ENCODE measurements at regions not wholly inside any gene's neighbourhood (a gene's known extent, or its start where the extent isn't known, plus 50 kb on each side); places are given as distances from the start of the nearest gene placed in this dataset.

DNA sequence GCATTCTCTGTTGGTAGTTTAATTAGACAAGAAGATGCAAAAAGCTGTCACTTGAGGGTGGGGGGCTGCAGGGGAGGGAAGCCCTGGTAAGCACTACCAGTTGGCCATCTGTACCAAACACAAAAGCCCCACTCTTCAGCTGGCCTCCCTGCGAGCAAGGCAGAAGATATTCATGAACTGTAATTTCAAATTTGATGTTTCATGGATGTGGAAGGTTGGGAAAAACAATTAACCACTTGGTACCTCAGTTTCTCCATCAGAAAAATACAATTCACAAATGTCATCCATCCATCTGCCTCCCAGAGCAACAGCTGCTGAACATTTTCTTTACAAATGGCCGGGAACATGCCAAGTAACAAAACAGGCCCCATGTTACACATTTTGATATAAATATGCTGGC, 265.3 kb downstream of the HNRNPD start:
- H2BK20ac ChIP-seq (ENCODE audit: low read length) = no peak overlapping the region
- no peak overlapping the region for H2AK5ac ChIP-seq (ENCODE audit: low read depth, low read length)
- H3K56ac ChIP-seq (replicated peaks; ENCODE audit: insufficient read length, low read depth, low read length) = no peak overlapping the region
- H2BK12ac ChIP-seq (ENCODE audit: low read depth, low read length) = no peak overlapping the region
- H3K23ac ChIP-seq (ENCODE audit: insufficient read length) = no peak overlapping the region
- no peak overlapping the region for H3K4me3 ChIP-seq (ENCODE audit: extremely low read depth in 1 of 4, insufficient read depth in 2 of 4, low read depth in 3 of 4, low read length in 4 of 4)
- no peaks in the 10 kb centered on the region for H3K79me2 ChIP-seq (ENCODE audit: control insufficient read depth in 1 of 2, insufficient read depth in 2 of 2, low read length in 2 of 2)
- FAIRE-seq (no peak), DNase-seq (ENCODE audit: low read depth in 1 of 2, low spot score in 2 of 2) (no peak)
- H3K27ac ChIP-seq (ENCODE audit: low read depth, low read length) = no peak overlapping the region
- H3K9me3 ChIP-seq (ENCODE audit: insufficient read depth in 2 of 2, low read depth in 1 of 2, low read length in 1 of 2) = no peaks in the 10 kb centered on the region
- no peaks in the 10 kb centered on the region for H3K27me3 ChIP-seq (replicated peaks in 1 of 4; ENCODE audit: control insufficient read depth in 3 of 4, extremely low read depth in 1 of 4, insufficient read depth in 3 of 4, low read length in 3 of 4)
- CTCF ChIA-PET (ENCODE audit: partially characterized antibody) = no interaction called here
- WGBS, 2 experiments (ENCODE audit: extremely low coverage in 1 of 2, insufficient coverage in 1 of 2, insufficient read length in 1 of 2, insufficient replicate concordance in 2 of 2, low coverage in 1 of 2, low lambda C conversion rate in 2 of 2, missing lambda C conversion rate in 1 of 2) = 87% methylated on average over 2 of the region's 2 CpGs; no CpG with 5 or more reads in 1 of the 2 experiments
- H3K4ac ChIP-seq (replicated peaks; ENCODE audit: insufficient read length, low read depth, low read length) = no peak overlapping the region
- no peak overlapping the region for H2AFZ ChIP-seq (ENCODE audit: low read length)
- no peaks in the 10 kb centered on the region for H3K23me2 ChIP-seq (ENCODE audit: low read depth, low read length)
- no peak overlapping the region for H4K8ac ChIP-seq (ENCODE audit: extremely low read depth, insufficient read depth, low read length)
- H4K5ac ChIP-seq (ENCODE audit: insufficient read length, low read depth, low read length) = no peak overlapping the region
- H2BK5ac ChIP-seq (ENCODE audit: low read depth, low read length) = no peak overlapping the region
- H2BK15ac ChIP-seq (ENCODE audit: low read length) = no peak overlapping the region
- H3K36me3 ChIP-seq (ENCODE audit: control insufficient read depth in 2 of 4, insufficient read depth in 4 of 4, low read length in 3 of 4) = no peaks in the 10 kb centered on the region
- H3K4me2 ChIP-seq (ENCODE audit: insufficient read depth in 1 of 2, low read depth in 2 of 2, low read length in 2 of 2) = no peak overlapping the region
- H3K18ac ChIP-seq (ENCODE audit: extremely low read depth, low read length) = no peak overlapping the region
- POLR2A ChIA-PET (ENCODE audit: partially characterized antibody) = no interaction called here
- no peaks in the 10 kb centered on the region for H4K20me1 ChIP-seq (replicated peaks in 1 of 2; ENCODE audit: control insufficient read depth in 1 of 2, insufficient read depth in 2 of 2, low read length in 2 of 2)
- no peak overlapping the region for H2BK120ac ChIP-seq (replicated peaks; ENCODE audit: low read depth, low read length)
- no peak overlapping the region for H3K14ac ChIP-seq (ENCODE audit: insufficient read length)
- no peak overlapping the region for H3K9ac ChIP-seq (replicated peaks in 1 of 4; ENCODE audit: extremely low read depth in 1 of 4, low read depth in 3 of 4, low read length in 3 of 4)
- 0 out of 7 replicates have a peak, but pooled peaks cover 0 to 2% (median 0%) of the 10 kb centered on the region in 4 experiments for H3K4me1 ChIP-seq (replicated peaks in 1 of 4; ENCODE audit: control insufficient read depth in 3 of 4, insufficient read depth in 4 of 4, low read length in 3 of 4)
- H4K91ac ChIP-seq (replicated peaks; ENCODE audit: insufficient read length, low read length) = no peak overlapping the region
- H3K79me1 ChIP-seq (ENCODE audit: low read depth, low read length) = no peaks in the 10 kb centered on the region
- TF ChIP-seq, protein P1, sequence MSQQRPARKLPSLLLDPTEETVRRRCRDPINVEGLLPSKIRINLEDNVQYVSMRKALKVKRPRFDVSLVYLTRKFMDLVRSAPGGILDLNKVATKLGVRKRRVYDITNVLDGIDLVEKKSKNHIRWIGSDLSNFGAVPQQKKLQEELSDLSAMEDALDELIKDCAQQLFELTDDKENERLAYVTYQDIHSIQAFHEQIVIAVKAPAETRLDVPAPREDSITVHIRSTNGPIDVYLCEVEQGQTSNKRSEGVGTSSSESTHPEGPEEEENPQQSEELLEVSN (IDR thresholded peaks at IDR 0.05) = no peak
- TF ChIP-seq RXRA (IDR thresholded peaks at IDR 0.05; ENCODE audit: insufficient read depth, low read depth, low read length) (no peak), CBX8 (IDR thresholded peaks at IDR 0.05; ENCODE audit: borderline replicate concordance, low read depth, low read length) (no peak), TBP (IDR thresholded peaks at IDR 0.05; ENCODE audit: low read depth, low read length) (no peak), NANOG (IDR thresholded peaks at IDR 0.05; ENCODE audit: insufficient read depth, low read depth, low read length, poor library complexity, severe bottlenecking) (no peak), CTBP2 (IDR thresholded peaks at IDR 0.05; ENCODE audit: borderline replicate concordance, insufficient read depth, insufficient read length, low read length) (no peak), CHD1 (IDR thresholded peaks at IDR 0.05; ENCODE audit: low read depth, low read length) (no peak), POU5F1 (IDR thresholded peaks at IDR 0.05; ENCODE audit: low read depth, low read length) (no peak), KDM4A (IDR thresholded peaks at IDR 0.05; ENCODE audit: low read depth, low read length, severe bottlenecking) (no peak), JUND (IDR thresholded peaks at IDR 0.05; ENCODE audit: low read length) (no peak), BCL11A (IDR thresholded peaks at IDR 0.05; ENCODE audit: low read depth in 2 of 2, low read length in 2 of 2) (no peak), HDAC2 (IDR thresholded peaks at IDR 0.05; ENCODE audit: borderline replicate concordance in 1 of 2, low read depth in 2 of 2, low read length in 2 of 2) (no peak), SUZ12 (IDR thresholded peaks at IDR 0.05; ENCODE audit: low read length) (no peak), PHF8 (conservative IDR thresholded peaks at IDR 0.05; ENCODE audit: low read depth, low read length) (no peak)

Data from H1 (cell line).